Glutamatergic neuron (in vitro differentiated cells): ENCODE measurements at regions not wholly inside any gene's neighbourhood (a gene's known extent, or its start where the extent isn't known, plus 50 kb on each side); places are given as distances from the start of the nearest gene placed in this dataset.

ENCODE experiments used
- DNase-seq: peaks from one replicate; pipeline ENCODE4 v3.0.0; 2022
- H3K27ac Mint-ChIP-seq: one replicate; pipeline ENCODE4 v1.8.0; 2020; ENCODE audit warnings: mild to moderate bottlenecking, mixed read lengths, inconsistent platforms; ENCODE audit not compliant: unreplicated experiment
- H3K27me3 Mint-ChIP-seq: one replicate; pipeline ENCODE4 v1.8.0; 2020; ENCODE audit warnings: mild to moderate bottlenecking, moderate library complexity, mixed read lengths, inconsistent platforms; ENCODE audit not compliant: unreplicated experiment
- H3K36me3 Mint-ChIP-seq: one replicate; pipeline ENCODE4 v1.8.0; 2020; ENCODE audit warnings: mild to moderate bottlenecking, mixed read lengths, inconsistent platforms; ENCODE audit not compliant: unreplicated experiment
- H3K4me1 Mint-ChIP-seq: one replicate; pipeline ENCODE4 v1.8.0; 2020; ENCODE audit warnings: mild to moderate bottlenecking, low read depth, mixed read lengths, inconsistent platforms; ENCODE audit not compliant: unreplicated experiment
- H3K4me3 Mint-ChIP-seq: one replicate; pipeline ENCODE4 v1.8.0; 2020; ENCODE audit warnings: mild to moderate bottlenecking, mixed read lengths, inconsistent platforms; ENCODE audit not compliant: unreplicated experiment
- H3K9me3 Mint-ChIP-seq: one replicate; pipeline ENCODE4 v1.8.0; 2020; ENCODE audit warnings: mild to moderate bottlenecking, moderate library complexity, mixed read lengths, inconsistent platforms; ENCODE audit not compliant: unreplicated experiment
- CTCF ChIP-seq: fragments of 200-600 bp; sonication (generic); IDR thresholded peaks from one replicate; pipeline ENCODE4 v1.5.0; 2021; ENCODE audit not compliant: partially characterized antibody, unreplicated experiment

DNA sequence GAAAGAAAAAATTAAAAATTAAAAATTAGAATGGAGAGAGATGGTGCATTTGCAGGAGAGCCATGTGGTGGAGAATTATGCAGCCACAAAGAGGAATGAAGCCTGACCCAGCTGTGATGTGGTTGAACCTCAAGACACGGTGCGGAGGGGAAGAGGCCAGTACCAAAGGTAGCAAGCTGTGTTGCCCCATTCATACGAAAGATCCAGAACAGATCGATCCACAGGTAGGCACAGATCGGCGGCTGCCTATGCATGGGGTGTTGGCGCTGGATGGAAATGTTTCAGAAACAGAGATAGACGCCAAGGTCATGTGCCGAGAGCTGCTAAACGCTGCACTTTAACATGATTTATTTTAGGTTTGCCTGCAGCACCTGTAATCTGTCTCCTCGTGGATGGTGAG, 992.3 kb downstream of the BRD1 start:
- peaks cover 21% of the 10 kb centered on the region for H3K36me3 Mint-ChIP-seq
- no peak overlapping the region for H3K27ac Mint-ChIP-seq

GRCh38 chr22:48834404-48834803, 993.3 kb downstream of the BRD1 start:
- Mint-ChIP-seq H3K36me3 (peaks cover 21% of the 10 kb centered on the region), H3K9me3 (peaks cover 23% of the 10 kb centered on the region), H3K27ac (no peak overlapping the region), H3K4me1 (no peaks in the 10 kb centered on the region), H3K27me3 (peaks cover 19% of the 10 kb centered on the region), H3K4me3 (no peak overlapping the region)
- no peak for TF ChIP-seq CTCF
- DNase-seq: no peak

More for the DNA sequence above, 992.3 kb downstream of the BRD1 start:
- Mint-ChIP-seq H3K9me3 (peaks cover 18% of the 10 kb centered on the region), H3K4me1 (no peaks in the 10 kb centered on the region), H3K27me3 (peaks cover 19% of the 10 kb centered on the region), H3K4me3 (no peak overlapping the region)
- DNase-seq: no peak
- no peak for TF ChIP-seq CTCF

DNA sequence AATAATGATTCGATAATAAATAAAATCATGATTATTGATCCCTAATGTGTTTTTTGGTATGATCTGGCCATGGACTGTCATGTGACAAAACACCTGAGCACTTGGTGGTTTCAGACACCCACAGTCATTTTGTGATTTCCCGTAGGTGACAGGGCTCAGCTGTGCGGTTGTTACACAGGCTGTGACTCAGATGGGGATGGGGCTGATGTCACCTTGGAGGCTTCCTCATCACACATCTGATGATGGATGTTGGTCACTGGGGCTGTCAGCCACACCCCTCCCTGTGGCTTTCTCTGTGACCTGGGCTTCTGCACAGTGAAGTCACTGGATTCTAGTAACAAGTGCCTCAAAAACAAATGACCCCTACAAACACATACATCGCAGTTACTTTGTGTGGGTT, 995.1 kb downstream of the BRD1 start:
- Mint-ChIP-seq H3K9me3 (peaks cover 19% of the 10 kb centered on the region), H3K4me1 (no peaks in the 10 kb centered on the region), H3K27me3 (peaks cover 10% of the 10 kb centered on the region), H3K4me3 (no peak overlapping the region), H3K36me3 (peaks cover 14% of the 10 kb centered on the region), H3K27ac (no peak overlapping the region)
- TF ChIP-seq CTCF: no peak
- no peak for DNase-seq

DNA sequence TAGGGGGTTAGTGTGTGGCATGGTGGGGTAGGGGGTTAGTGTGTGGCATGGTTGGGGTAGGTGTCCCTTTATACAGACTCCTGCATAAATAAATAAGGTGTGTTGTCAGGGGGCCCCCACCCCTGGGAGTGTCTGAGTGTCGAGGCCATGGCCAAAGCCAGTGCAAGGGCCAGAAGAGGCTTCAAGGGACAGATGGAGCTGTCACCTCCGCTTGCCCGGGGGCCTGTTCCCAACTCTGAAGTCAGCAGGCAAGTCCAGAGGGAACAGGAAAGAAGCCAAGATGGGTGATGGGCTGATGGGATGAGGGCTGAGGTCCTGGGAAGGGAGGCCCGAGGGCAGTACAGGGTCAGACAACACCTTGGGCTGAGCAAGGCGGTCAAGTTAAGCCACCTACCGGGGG, 997.8 kb downstream of the BRD1 start:
- H3K4me3 Mint-ChIP-seq: no peak overlapping the region
- peaks cover 8% of the 10 kb centered on the region for H3K36me3 Mint-ChIP-seq
- peaks cover 14% of the 10 kb centered on the region for H3K9me3 Mint-ChIP-seq
- H3K27ac Mint-ChIP-seq: no peak overlapping the region
- no peak for DNase-seq
- peaks cover 2% of the 10 kb centered on the region for H3K27me3 Mint-ChIP-seq
- TF ChIP-seq CTCF: no peak
- no peaks in the 10 kb centered on the region for H3K4me1 Mint-ChIP-seq

DNA sequence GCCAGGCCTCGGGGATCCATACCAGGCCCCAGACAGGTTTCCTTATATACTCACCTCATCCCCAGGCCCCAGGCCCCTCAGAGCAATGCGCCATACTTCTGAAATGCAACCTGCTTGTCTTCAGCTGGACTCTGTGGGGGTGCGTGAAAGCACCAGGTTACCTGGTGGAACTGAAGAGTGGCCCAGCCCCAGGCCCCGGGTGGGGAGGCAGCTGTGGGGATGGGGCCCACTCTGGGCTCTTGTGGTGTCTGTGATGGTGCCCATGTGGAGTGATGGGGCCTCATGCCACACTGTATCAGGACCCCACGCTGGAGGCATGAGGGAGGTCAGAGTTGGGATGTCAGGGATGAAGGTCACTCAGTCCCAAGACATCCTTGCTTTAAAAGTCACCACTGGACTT, 999.0 kb downstream of the BRD1 start:
- Mint-ChIP-seq H3K36me3 (peaks cover 14% of the 10 kb centered on the region), H3K4me1 (no peaks in the 10 kb centered on the region), H3K4me3 (no peak overlapping the region), H3K9me3 (peaks cover 16% of the 10 kb centered on the region), H3K27me3 (peaks cover 2% of the 10 kb centered on the region), H3K27ac (no peak overlapping the region)
- no peak for TF ChIP-seq CTCF
- no peak for DNase-seq
